SK-N-SH (cell line): ENCODE measurements at regions not wholly inside any gene's neighbourhood (a gene's known extent, or its start where the extent isn't known, plus 50 kb on each side); places are given as distances from the start of the nearest gene placed in this dataset.

Experiments used
- CTCF ChIA-PET: fragments of 300-600, 350-600 bp; formaldehyde crosslinking; extraction: SDS; loops from one replicate; lab custom pipeline; 2021; lab: Yijun Ruan, JAX
- POLR2A ChIA-PET: fragments of 350-600 bp; sonication (Branson Sonifier 250); formaldehyde crosslinking; extraction: SDS; loops from one replicate; lab custom pipeline; 2020; ENCODE audit warnings: antibody characterized with exemption, inconsistent platforms; lab: Yijun Ruan, JAX
- DNase-seq: peaks from one replicate; pipeline ENCODE4 v3.0.0; 2012
- H2AFZ ChIP-seq: fragments of 200-600 bp; sonication (generic); 2 replicates; pipeline ENCODE4 v1.8.1; 2016; ENCODE audit warnings: antibody characterized with exemption, mild to moderate bottlenecking, low read depth
- H3F3A ChIP-seq: fragments of 200-600 bp; sonication (generic); replicated peaks from 2 replicates; pipeline ENCODE3; 2016; ENCODE audit warnings: antibody characterized with exemption, mild to moderate bottlenecking; ENCODE audit not compliant: insufficient read depth
- H3K27ac ChIP-seq, 2 experiments: fragments of 200-500 bp in 1 of 2; fragments of 200-600 bp in 1 of 2; sonication (Bioruptor generic) in 1 of 2; sonication (generic), shearing (Covaris generic) in 1 of 2; 2 replicates each; pipeline versions ENCODE4 v1.5.1 to v1.6.1; 2014 to 2016; ENCODE audit warnings: low read depth in 2 of 2, inconsistent platforms in 1 of 2, low read length in 1 of 2, mild to moderate bottlenecking in 1 of 2, mixed read lengths in 1 of 2
- H3K27me3 ChIP-seq: fragments of 200-600 bp; sonication (generic), shearing (Covaris generic); 2 replicates; pipeline ENCODE4 v1.6.1; 2016; ENCODE audit warnings: mixed run types; ENCODE audit not compliant: insufficient read depth
- H3K36me3 ChIP-seq, 2 experiments: fragments of 200-500 bp in 1 of 2; fragments of 200-600 bp in 1 of 2; sonication (Bioruptor generic) in 1 of 2; sonication (generic) in 1 of 2; replicated peaks in 1 of 2; 2 replicates each; pipeline versions ENCODE3 to v1.5.1; 2014 to 2016; ENCODE audit warnings: low read length in 1 of 2, mild to moderate bottlenecking in 1 of 2; ENCODE audit not compliant: insufficient read depth in 2 of 2, control insufficient read depth in 1 of 2
- H3K4me1 ChIP-seq, 2 experiments: fragments of 200-500 bp in 1 of 2; fragments of 200-600 bp in 1 of 2; sonication (Bioruptor generic) in 1 of 2; sonication (generic), shearing (Covaris generic) in 1 of 2; 2 replicates each; pipeline versions ENCODE4 v1.5.1 to v1.6.1; 2014 to 2016; ENCODE audit warnings: low read depth in 1 of 2, low read length in 1 of 2, mixed run types in 1 of 2; ENCODE audit not compliant: insufficient read depth in 2 of 2, control insufficient read depth in 1 of 2
- H3K4me2 ChIP-seq: fragments of 200-600 bp; sonication (generic), shearing (Covaris generic); 2 replicates; pipeline ENCODE4 v1.6.1; 2017; ENCODE audit warnings: mixed run types
- H3K4me3 ChIP-seq, 2 experiments: fragments of 200-500 bp in 1 of 2; fragments of 200-600 bp in 1 of 2; sonication (Bioruptor generic) in 1 of 2; sonication (generic), shearing (Covaris generic) in 1 of 2; 2 replicates each; pipeline versions ENCODE4 v1.5.1 to v1.8.1; 2014 to 2016; ENCODE audit warnings: low read depth in 2 of 2, inconsistent platforms in 1 of 2, low read length in 1 of 2, mild to moderate bottlenecking in 1 of 2, mixed read lengths in 1 of 2, moderate library complexity in 1 of 2
- H3K79me2 ChIP-seq: fragments of 200-600 bp; sonication (generic); 2 replicates; pipeline ENCODE4 v1.8.1; 2017; ENCODE audit warnings: mild to moderate bottlenecking; ENCODE audit not compliant: insufficient read depth
- H3K9ac ChIP-seq: fragments of 200-600 bp; sonication (generic); 2 replicates; pipeline ENCODE4 v1.6.1; 2017; ENCODE audit warnings: mixed run types
- H3K9me2 ChIP-seq: fragments of 200-600 bp; sonication (generic); 2 replicates; pipeline ENCODE4 v1.6.1; 2017; ENCODE audit warnings: mixed run types
- H3K9me3 ChIP-seq: fragments of 200-600 bp; sonication (generic); 2 replicates; pipeline ENCODE4 v1.6.1; 2017; ENCODE audit warnings: mixed run types, mild to moderate bottlenecking, moderate library complexity
- H4K20me1 ChIP-seq: fragments of 200-600 bp; sonication (generic); 2 replicates; pipeline ENCODE4 v1.6.1; 2017; ENCODE audit warnings: mild to moderate bottlenecking, mixed run types; ENCODE audit not compliant: insufficient read depth
- CHD2 ChIP-seq: fragments of 150-350 bp; IDR thresholded peaks from 2 replicates; pipeline ENCODE4 v1.6.1; 2018; ENCODE audit warnings: low read length; ENCODE audit not compliant: partially characterized antibody
- ELF1 ChIP-seq: IDR thresholded peaks from 2 replicates; pipeline ENCODE4 v1.4.0; 2012
- EP300 ChIP-seq, 2 experiments: IDR thresholded peaks; 2 replicates each; pipeline versions ENCODE4 v1.4.0 to v1.6.1; 2012; ENCODE audit warnings: borderline replicate concordance in 1 of 2, low read depth in 1 of 2, low read length in 1 of 2
- FOSL2 ChIP-seq: IDR thresholded peaks from 2 replicates; pipeline ENCODE4 v1.4.0; 2012; ENCODE audit warnings: low read depth, mild to moderate bottlenecking, moderate library complexity, borderline replicate concordance
- FOXJ3 ChIP-seq: sonication (generic); formaldehyde crosslinking; IDR thresholded peaks from 2 replicates; pipeline ENCODE4 v1.5.1; 2020; ENCODE audit warnings: mild to moderate bottlenecking, missing genetic modification reagents
- FOXM1 ChIP-seq: IDR thresholded peaks from 2 replicates; pipeline ENCODE4 v1.4.0; 2012; ENCODE audit warnings: low read depth, mild to moderate bottlenecking
- GATA2 ChIP-seq: sonication (generic); formaldehyde crosslinking; IDR thresholded peaks from 2 replicates; pipeline ENCODE4 v1.5.0; 2020; ENCODE audit warnings: mild to moderate bottlenecking, missing genetic modification reagents
- MEF2A ChIP-seq: IDR thresholded peaks from 2 replicates; pipeline ENCODE4 v1.4.0; 2012; ENCODE audit warnings: low read depth, borderline replicate concordance
- MXI1 ChIP-seq: IDR thresholded peaks from 2 replicates; pipeline ENCODE4 v1.6.1; 2012; ENCODE audit warnings: mild to moderate bottlenecking, low read depth, low read length, improper control_type of control experiment
- RAD21 ChIP-seq: IDR thresholded peaks from 2 replicates; pipeline ENCODE4 v1.6.1; 2012; ENCODE audit warnings: mild to moderate bottlenecking, low read length
- RCOR1 ChIP-seq: fragments of 150-350 bp; IDR thresholded peaks from 2 replicates; pipeline ENCODE4 v1.6.1; 2017; ENCODE audit warnings: antibody characterized with exemption, low read length
- RFX5 ChIP-seq: IDR thresholded peaks from 2 replicates; pipeline ENCODE4 v1.6.1; 2012; ENCODE audit warnings: mild to moderate bottlenecking, improper control_type of control experiment, low read length
- SIN3A ChIP-seq: IDR thresholded peaks from 2 replicates; pipeline ENCODE4 v1.6.1; 2012; ENCODE audit warnings: low read depth, mild to moderate bottlenecking, low read length, moderate library complexity, borderline replicate concordance
- TCF12 ChIP-seq: IDR thresholded peaks from 2 replicates; pipeline ENCODE4 v1.4.0; 2012
- TEAD4 ChIP-seq: IDR thresholded peaks from 2 replicates; pipeline ENCODE4 v1.4.0; 2012; ENCODE audit warnings: mild to moderate bottlenecking, borderline replicate concordance; ENCODE audit not compliant: insufficient read depth
- ZBTB33 ChIP-seq: IDR thresholded peaks from 2 replicates; pipeline ENCODE4 v1.4.0; 2012; ENCODE audit warnings: low read depth, borderline replicate concordance
- WGBS: methylation state at CpG from one replicate; pipeline ENCODE4 v1.1.6; 2017; ENCODE audit warnings: low lambda C conversion rate; 5-methylcytosine and 5-hydroxymethylcytosine counted together
- TF ChIP-seq, protein P1 (sequence below): IDR thresholded peaks from 2 replicates; pipeline ENCODE4; 2012

DNA sequence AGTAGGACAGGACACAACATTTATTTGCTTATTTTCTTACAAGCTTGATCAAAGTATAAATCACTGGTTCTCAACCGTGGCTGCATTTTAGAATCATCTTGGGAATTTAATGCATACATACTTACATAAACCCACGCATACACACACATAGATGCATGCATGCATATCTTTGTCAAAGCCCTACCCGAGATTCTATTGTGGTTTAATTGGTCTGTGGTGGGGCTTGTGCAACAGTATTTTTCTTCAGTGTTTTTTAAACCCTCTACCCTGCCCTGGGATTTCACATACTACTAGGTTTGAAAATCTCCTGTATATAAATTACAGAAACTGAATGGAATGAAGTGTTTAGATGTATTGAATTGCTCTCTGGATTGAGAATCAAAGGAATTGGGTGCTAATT lies 1166.2 kb downstream of the MAT2B start:
- CTCF ChIA-PET = interaction anchor here (2.4 to 3.8 kb wide), 2 partner anchors 53 to 167 kb away, joined by 6 to 25 read pairs; no protein-coding TSS in a partner anchor
- Histone ChIP-seq H3K4me2 (no peak overlapping the region), H3K9ac (no peak overlapping the region), H3K9me3 (no peaks in the 10 kb centered on the region), H3K9me2 (no peaks in the 10 kb centered on the region), H3K27ac (no peak overlapping the region), H3F3A (no peaks in the 10 kb centered on the region), H3K27me3 (no peaks in the 10 kb centered on the region), H2AFZ (no peak overlapping the region), H3K4me1 (peaks cover 0 to 8% of the 10 kb centered on the region in 2 experiments; a peak in 2 of 4 replicates), H3K36me3 (no peaks in the 10 kb centered on the region), H4K20me1 (no peaks in the 10 kb centered on the region)
- POLR2A ChIA-PET = no interaction called here
- TF ChIP-seq FOSL2 (no peak), SIN3A (no peak), TCF12 (no peak), ZBTB33 (no peak), RFX5 (no peak)
- TF ChIP-seq, all 33 proteins: peak for 0
- Histone ChIP-seq H3K4me3 (no peak overlapping the region), H3K79me2 (no peaks in the 10 kb centered on the region)
- WGBS = 46% methylated on average over 3 of the region's 3 CpGs
- DNase-seq = no peak

DNA sequence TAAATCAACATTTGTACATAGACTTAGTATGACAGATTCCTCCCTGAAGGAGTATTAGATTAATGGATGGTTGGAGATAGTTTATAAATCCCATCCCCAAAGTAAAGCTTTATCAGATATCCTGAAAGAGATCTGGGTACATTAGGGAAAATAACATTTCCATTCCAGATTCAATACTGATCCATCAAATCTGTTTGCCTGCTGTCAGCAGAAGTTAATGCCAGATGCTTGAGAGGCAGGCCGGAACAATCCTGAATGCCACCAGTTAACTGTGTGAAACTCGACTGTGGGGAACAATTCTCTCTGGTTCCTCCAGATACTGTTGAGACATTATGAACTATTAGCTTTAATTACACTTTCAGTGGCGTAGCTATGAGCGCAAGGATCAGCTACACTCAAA lies 1166.8 kb downstream of the MAT2B start:
- ChIA-PET POLR2A (no interaction called here), CTCF (interaction anchor here (1.0 to 3.8 kb wide), 17 partner anchors 8 to 1107 kb away, joined by 3 to 25 read pairs (median 4); no protein-coding TSS in a partner anchor)
- no peaks in the 10 kb centered on the region for H3K27me3 ChIP-seq
- H3K9me3 ChIP-seq = no peaks in the 10 kb centered on the region
- no peaks in the 10 kb centered on the region for H3K9me2 ChIP-seq
- no peaks in the 10 kb centered on the region for H3K79me2 ChIP-seq
- H3F3A ChIP-seq = no peaks in the 10 kb centered on the region
- no peak overlapping the region for H3K9ac ChIP-seq
- H2AFZ ChIP-seq = no peak overlapping the region; the same call in 1 of the 2 replicates
- peak; percentile 25; the same call in 1 of the 2 replicates for TF ChIP-seq TEAD4
- peak; percentile 77; the same call in 1 of the 2 replicates for TF ChIP-seq FOXJ3 (CRISPR knock-in tag)
- TF ChIP-seq, protein P1, sequence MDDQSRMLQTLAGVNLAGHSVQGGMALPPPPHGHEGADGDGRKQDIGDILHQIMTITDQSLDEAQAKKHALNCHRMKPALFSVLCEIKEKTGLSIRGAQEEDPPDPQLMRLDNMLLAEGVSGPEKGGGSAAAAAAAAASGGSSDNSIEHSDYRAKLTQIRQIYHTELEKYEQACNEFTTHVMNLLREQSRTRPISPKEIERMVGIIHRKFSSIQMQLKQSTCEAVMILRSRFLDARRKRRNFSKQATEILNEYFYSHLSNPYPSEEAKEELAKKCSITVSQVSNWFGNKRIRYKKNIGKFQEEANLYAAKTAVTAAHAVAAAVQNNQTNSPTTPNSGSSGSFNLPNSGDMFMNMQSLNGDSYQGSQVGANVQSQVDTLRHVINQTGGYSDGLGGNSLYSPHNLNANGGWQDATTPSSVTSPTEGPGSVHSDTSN = peak; percentile 24; the same call in 1 of the 2 replicates
- TF ChIP-seq MEF2A = no peak
- peak; percentile 50 for TF ChIP-seq CHD2
- TF ChIP-seq EP300 (IDR thresholded peaks at IDR 0.05; ENCODE audit: borderline replicate concordance in 1 of 2, low read depth in 1 of 2, low read length in 1 of 2) = peak in 1 of 2 experiments; percentile 96; a peak in 2 of 4 replicates
- no peak for TF ChIP-seq FOXM1
- TF ChIP-seq RCOR1 = peak; percentile 89; the same call in 1 of the 2 replicates
- peak; percentile 81 for TF ChIP-seq GATA2
- TF ChIP-seq MXI1 = peak; percentile 38; the same call in 1 of the 2 replicates
- TF ChIP-seq ELF1 = no peak
- peak; percentile 36 for TF ChIP-seq RAD21
- TF ChIP-seq TCF12 = peak; percentile 40
- TF ChIP-seq RFX5 = no peak
- no peak overlapping the region for H3K4me3 ChIP-seq
- DNase-seq = peak; percentile 47
- H4K20me1 ChIP-seq = no peaks in the 10 kb centered on the region
- H3K4me2 ChIP-seq = no peak overlapping the region
- peaks cover 0 to 8% of the 10 kb centered on the region in 2 experiments; a peak in 2 of 4 replicates for H3K4me1 ChIP-seq
- H3K27ac ChIP-seq = no peak overlapping the region
- 25% methylated on average over 4 of the region's 4 CpGs for WGBS
- H3K36me3 ChIP-seq = no peaks in the 10 kb centered on the region
